ENCODE measurements at regions not wholly inside any gene's neighbourhood (a gene's known extent, or its start where the extent isn't known, plus 50 kb on each side); places are given as distances from the start of the nearest gene placed in this dataset.

- no peak for TF ChIP-seq CTCF (IDR thresholded peaks at IDR 0.05)
- TF ChIP-seq POLR2A (IDR thresholded peaks at IDR 0.05): no peak
These were observed 71.6 kb upstream of the NUDT7 start for GRCh38 chr16:77650761-77651160.
